Stimulated activated CD4-positive, alpha-beta T cell treated with anti-CD3 and anti-CD28 coated beads, Interleukin-15, amount 100 ng/mL, for 48 hours (primary cell): ENCODE measurements at regions not wholly inside any gene's neighbourhood (a gene's known extent, or its start where the extent isn't known, plus 50 kb on each side); places are given as distances from the start of the nearest gene placed in this dataset.
"Not testable (repeated sequence)": the region's sequence is repeated elsewhere in the genome, so short reads cannot be mapped to it uniquely, and the experiment has no call there.

Experiments used
- DNase-seq, 2 donors: peaks; one replicate each; pipeline ENCODE4 v3.0.0-alpha.2; 2020; ENCODE audit warnings: low read depth in 2 of 2

GRCh38 chr11:22920939-22921565, 60.8 kb upstream of the CCDC179 start:
- peak in 1 of 2 donors; percentile 2 for DNase-seq

GRCh38 chr11:22922672-22923071, 62.4 kb upstream of the CCDC179 start:
- DNase-seq: no peak

- DNase-seq: no peak
Measured at GRCh38 chr11:22923561-22923960, 63.3 kb upstream of the CCDC179 start.

GRCh38 chr11:22926341-22926740, 66.1 kb upstream of the CCDC179 start:
- DNase-seq: no peak

- no peak for DNase-seq
Measured at GRCh38 chr11:22927793-22928192, 67.5 kb upstream of the CCDC179 start.

- no peak for DNase-seq
Measured at GRCh38 chr11:22928207-22928917, 68.1 kb upstream of the CCDC179 start.

GRCh38 chr11:22930816-22931594, 70.7 kb upstream of the CCDC179 start:
- DNase-seq: no peak

GRCh38 chr11:22938691-22939090, 78.4 kb upstream of the CCDC179 start:
- no peak for DNase-seq

- DNase-seq: not testable (repeated sequence)
Measured at GRCh38 chr11:22941544-22941943, 81.3 kb upstream of the CCDC179 start.

- DNase-seq: no peak
Measured at GRCh38 chr11:22957786-22958185, 97.5 kb upstream of the CCDC179 start.

GRCh38 chr11:22974251-22974650, 114.0 kb upstream of the CCDC179 start:
- DNase-seq: no peak

- peak in 1 of 2 donors; percentile 2 for DNase-seq
Measured at GRCh38 chr11:22976146-22976545, 115.9 kb upstream of the CCDC179 start.

- DNase-seq: no peak
Measured at GRCh38 chr11:22982903-22983302, 122.6 kb upstream of the CCDC179 start.

- no peak for DNase-seq
Measured at GRCh38 chr11:22984045-22984444, 123.8 kb upstream of the CCDC179 start.

GRCh38 chr11:22989371-22989770, 129.1 kb upstream of the CCDC179 start:
- no peak for DNase-seq

GRCh38 chr11:22991196-22991595, 130.9 kb upstream of the CCDC179 start:
- no peak for DNase-seq

GRCh38 chr11:23006730-23007129, 146.5 kb upstream of the CCDC179 start:
- DNase-seq: no peak

GRCh38 chr11:23010790-23011335, 150.6 kb upstream of the CCDC179 start:
- no peak for DNase-seq

- no peak for DNase-seq
Measured at GRCh38 chr11:23012930-23013329, 152.7 kb upstream of the CCDC179 start.

- no peak for DNase-seq
Measured at GRCh38 chr11:23013509-23013908, 153.2 kb upstream of the CCDC179 start.

- no peak for DNase-seq
Measured at GRCh38 chr11:23021287-23021863, 161.1 kb upstream of the CCDC179 start.

- DNase-seq: no peak
Measured at GRCh38 chr11:23022854-23023253, 162.6 kb upstream of the CCDC179 start.
